Progenitor cell of endocrine pancreas (in vitro differentiated cells): ENCODE measurements at regions not wholly inside any gene's neighbourhood (a gene's known extent, or its start where the extent isn't known, plus 50 kb on each side); places are given as distances from the start of the nearest gene placed in this dataset.

Experiments used
- DNase-seq: peaks from one replicate; pipeline ENCODE4 v3.0.0; 2021; ENCODE audit warnings: low spot score; ENCODE audit not compliant: unreplicated experiment
- H3K27ac Mint-ChIP-seq: 2 replicates; pipeline ENCODE4 v1.8.0; 2021; ENCODE audit warnings: mild to moderate bottlenecking, moderate library complexity, mixed read lengths
- H3K27me3 Mint-ChIP-seq: 2 replicates; pipeline ENCODE4 v1.8.0; 2021; ENCODE audit warnings: mixed read lengths
- H3K36me3 Mint-ChIP-seq: 2 replicates; pipeline ENCODE4 v1.8.0; 2022; ENCODE audit warnings: mixed read lengths; ENCODE audit not compliant: insufficient read depth
- H3K4me1 Mint-ChIP-seq: 2 replicates; pipeline ENCODE4 v1.8.0; 2021; ENCODE audit warnings: low read depth, mixed read lengths
- H3K4me3 Mint-ChIP-seq: 2 replicates; pipeline ENCODE4 v1.8.0; 2021; ENCODE audit warnings: low read depth, mild to moderate bottlenecking, moderate library complexity, mixed read lengths
- H3K9me3 Mint-ChIP-seq: 2 replicates; pipeline ENCODE4 v1.8.0; 2021; ENCODE audit warnings: low read depth, mixed read lengths
- TF ChIP-seq, protein P1 (sequence below): fragments of 200-600 bp; sonication (generic); IDR thresholded peaks from one replicate; pipeline ENCODE4 v1.5.0; 2021; ENCODE audit warnings: antibody characterized with exemption, mild to moderate bottlenecking; ENCODE audit not compliant: unreplicated experiment

DNA sequence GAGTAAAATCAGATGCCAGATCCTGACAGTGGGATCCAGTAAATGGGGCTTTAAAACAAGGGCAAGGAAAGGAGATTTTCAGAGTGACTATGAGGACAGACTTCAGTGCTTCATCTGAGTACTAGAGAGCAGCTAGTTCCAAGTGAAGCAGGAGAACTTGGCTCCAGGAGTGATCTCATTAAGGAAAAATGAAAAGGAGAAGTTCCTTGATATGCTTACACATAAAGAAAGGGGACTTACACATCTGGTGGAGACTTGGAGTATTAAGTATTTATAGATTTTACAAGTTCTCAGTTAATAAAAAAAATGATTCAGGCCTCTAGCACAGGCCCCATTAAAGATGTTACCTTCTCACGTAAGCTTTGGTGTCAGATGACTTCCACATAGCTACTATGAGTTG, 105.8 kb downstream of the ICOS start:
- H3K9me3 Mint-ChIP-seq: peaks cover 8% of the 10 kb centered on the region

GRCh38 chr2:204046145-204046544, 109.6 kb downstream of the ICOS start:
- peaks cover 8% of the 10 kb centered on the region for H3K9me3 Mint-ChIP-seq
- H3K27ac Mint-ChIP-seq: no peak overlapping the region
- DNase-seq: no peak
- TF ChIP-seq, protein P1, sequence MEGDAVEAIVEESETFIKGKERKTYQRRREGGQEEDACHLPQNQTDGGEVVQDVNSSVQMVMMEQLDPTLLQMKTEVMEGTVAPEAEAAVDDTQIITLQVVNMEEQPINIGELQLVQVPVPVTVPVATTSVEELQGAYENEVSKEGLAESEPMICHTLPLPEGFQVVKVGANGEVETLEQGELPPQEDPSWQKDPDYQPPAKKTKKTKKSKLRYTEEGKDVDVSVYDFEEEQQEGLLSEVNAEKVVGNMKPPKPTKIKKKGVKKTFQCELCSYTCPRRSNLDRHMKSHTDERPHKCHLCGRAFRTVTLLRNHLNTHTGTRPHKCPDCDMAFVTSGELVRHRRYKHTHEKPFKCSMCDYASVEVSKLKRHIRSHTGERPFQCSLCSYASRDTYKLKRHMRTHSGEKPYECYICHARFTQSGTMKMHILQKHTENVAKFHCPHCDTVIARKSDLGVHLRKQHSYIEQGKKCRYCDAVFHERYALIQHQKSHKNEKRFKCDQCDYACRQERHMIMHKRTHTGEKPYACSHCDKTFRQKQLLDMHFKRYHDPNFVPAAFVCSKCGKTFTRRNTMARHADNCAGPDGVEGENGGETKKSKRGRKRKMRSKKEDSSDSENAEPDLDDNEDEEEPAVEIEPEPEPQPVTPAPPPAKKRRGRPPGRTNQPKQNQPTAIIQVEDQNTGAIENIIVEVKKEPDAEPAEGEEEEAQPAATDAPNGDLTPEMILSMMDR: no peak
- peaks cover 2% of the 10 kb centered on the region for H3K27me3 Mint-ChIP-seq
- H3K36me3 Mint-ChIP-seq: no peaks in the 10 kb centered on the region
- no peak overlapping the region for H3K4me3 Mint-ChIP-seq
- H3K4me1 Mint-ChIP-seq: peaks cover 3% of the 10 kb centered on the region

More for the DNA sequence above, 105.8 kb downstream of the ICOS start:
- TF ChIP-seq, protein P1: no peak
- no peak overlapping the region for H3K27ac Mint-ChIP-seq
- peaks cover 7% of the 10 kb centered on the region for H3K27me3 Mint-ChIP-seq
- no peaks in the 10 kb centered on the region for H3K36me3 Mint-ChIP-seq
- no peak for DNase-seq
- H3K4me1 Mint-ChIP-seq: peaks cover 16% of the 10 kb centered on the region
- H3K4me3 Mint-ChIP-seq: no peak overlapping the region

DNA sequence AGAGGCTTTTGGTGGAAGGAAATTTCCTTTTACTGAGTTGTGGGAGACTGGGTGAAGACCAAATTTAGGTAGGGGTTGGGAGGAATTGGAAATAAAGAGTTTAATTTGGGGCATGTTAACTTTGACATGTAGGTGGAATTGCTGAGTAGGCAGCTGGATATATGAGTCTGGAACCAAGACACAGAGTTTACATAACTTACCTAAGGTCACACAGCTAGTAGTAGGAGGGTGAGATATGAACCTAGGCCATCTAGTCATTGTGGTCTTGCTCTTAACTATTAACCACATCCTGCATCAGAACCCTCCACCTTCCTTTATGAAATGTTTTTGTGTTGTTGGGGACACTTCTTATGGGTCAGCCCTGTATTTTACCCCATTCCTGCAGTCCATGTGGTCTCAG, 113.1 kb downstream of the ICOS start:
- TF ChIP-seq, protein P1: no peak
- peaks cover 5% of the 10 kb centered on the region for H3K4me1 Mint-ChIP-seq

GRCh38 chr2:204050681-204051080, 114.1 kb downstream of the ICOS start:
- no peak overlapping the region for H3K4me3 Mint-ChIP-seq
- H3K36me3 Mint-ChIP-seq: no peaks in the 10 kb centered on the region
- peaks cover 2% of the 10 kb centered on the region for H3K4me1 Mint-ChIP-seq

More for the DNA sequence above, 113.1 kb downstream of the ICOS start:
- no peak for DNase-seq
- Mint-ChIP-seq H3K36me3 (no peaks in the 10 kb centered on the region), H3K27ac (no peak overlapping the region), H3K9me3 (no peaks in the 10 kb centered on the region), H3K27me3 (peaks cover 7% of the 10 kb centered on the region), H3K4me3 (no peak overlapping the region)

GRCh38 chr2:204051476-204051875, 114.9 kb downstream of the ICOS start:
- Mint-ChIP-seq H3K4me3 (no peak overlapping the region), H3K36me3 (no peaks in the 10 kb centered on the region), H3K27me3 (peaks cover 9% of the 10 kb centered on the region), H3K9me3 (no peaks in the 10 kb centered on the region), H3K4me1 (peaks cover 2% of the 10 kb centered on the region), H3K27ac (no peak overlapping the region)
- TF ChIP-seq, protein P1: peak; percentile 32
- no peak for DNase-seq

More at GRCh38 chr2:204050681-204051080, 114.1 kb downstream of the ICOS start:
- H3K9me3 Mint-ChIP-seq: no peaks in the 10 kb centered on the region
- TF ChIP-seq, protein P1: no peak
- no peak overlapping the region for H3K27ac Mint-ChIP-seq
- no peak for DNase-seq
- H3K27me3 Mint-ChIP-seq: peaks cover 8% of the 10 kb centered on the region
